HepG2 (cell line): ENCODE measurements at regions not wholly inside any gene's neighbourhood (a gene's known extent, or its start where the extent isn't known, plus 50 kb on each side); places are given as distances from the start of the nearest gene placed in this dataset.

Source experiments
- ATAC-seq: fragments of 200-7000 bp; cut with Tn5 transposase; 3 replicates; pipeline ENCODE4 v1.9.1; 2020; ENCODE audit warnings: mild to moderate bottlenecking, moderate library complexity
- BruUV-seq: library from RNA; stranded (reverse); fragments of 400-500 nt; replicated peaks from 2 replicates; lab custom pipeline; 2021; lab: Mats Ljungman, UMichigan
- CTCF ChIA-PET: fragments of 300-600 bp; formaldehyde crosslinking; extraction: SDS; loops from one replicate; lab custom pipeline; 2021; ENCODE audit warnings: low total read pairs, inconsistent platforms, low intra/inter-chr PET ratio; lab: Yijun Ruan, JAX
- POLR2A ChIA-PET: fragments of 350-600 bp; sonication (Branson Sonifier 250); formaldehyde crosslinking; loops from one replicate; lab custom pipeline; 2020; ENCODE audit warnings: antibody characterized with exemption, inconsistent platforms; lab: Yijun Ruan, JAX
- DNase-seq: peaks from one replicate; pipeline ENCODE4 v3.0.0-alpha.2; 2015; ENCODE audit warnings: low spot score
- FAIRE-seq: peaks from 3 replicates; lab custom pipeline; 2011; peaks lifted over from hg19 to GRCh38; lab: Jason Lieb, UNC
- H2AFZ ChIP-seq: one replicate; pipeline ENCODE4 v1.6.1; 2011; ENCODE audit warnings: low read length, inconsistent platforms
- H3K27ac ChIP-seq: fragments of 300-600 bp; 3 replicates; pipeline ENCODE4 v1.8.0; 2011; ENCODE audit warnings: mixed run types, mild to moderate bottlenecking, mixed read lengths, low read length, inconsistent platforms; ENCODE audit not compliant: insufficient read depth; ENCODE audit errors: extremely low read length
- H3K27me3 ChIP-seq, 2 experiments: fragments of 200-600 bp in 1 of 2; 2 replicates in 1 of 2; 3 replicates in 1 of 2; pipeline versions ENCODE4 v1.6.0 to v1.8.0; 2011; ENCODE audit warnings: low read length in 2 of 2, mild to moderate bottlenecking in 2 of 2, moderate library complexity in 2 of 2, inconsistent platforms in 1 of 2; ENCODE audit not compliant: insufficient read depth in 2 of 2, control insufficient read depth in 1 of 2
- H3K36me3 ChIP-seq, 2 experiments: fragments of 200-600 bp in 1 of 2; replicated peaks in 1 of 2; 2 replicates in 1 of 2; 3 replicates in 1 of 2; pipeline versions ENCODE4 v1.5.1 to v1.8.0; 2011; ENCODE audit warnings: low read length in 2 of 2, inconsistent platforms in 1 of 2; ENCODE audit not compliant: insufficient read depth in 2 of 2, control insufficient read depth in 1 of 2
- H3K4me1 ChIP-seq: 2 replicates; pipeline ENCODE4 v1.5.1; 2012; ENCODE audit warnings: low read length, inconsistent platforms; ENCODE audit not compliant: insufficient read depth
- H3K4me2 ChIP-seq: 2 replicates; pipeline ENCODE4 v1.6.0; 2011; ENCODE audit warnings: low read depth, low read length, inconsistent platforms
- H3K4me3 ChIP-seq, 3 experiments: fragments of 200-600 bp in 1 of 3; sonication (generic), shearing (Covaris generic) in 1 of 3; replicated peaks in 1 of 3; 2 replicates each; pipeline ENCODE4 v1.5.1; 2011 to 2016; ENCODE audit warnings: low read length in 3 of 3, inconsistent platforms in 2 of 3, low read depth in 2 of 3, mild to moderate bottlenecking in 2 of 3, control low read depth in 1 of 3, mixed read lengths in 1 of 3; ENCODE audit not compliant: insufficient read depth in 1 of 3
- H3K79me2 ChIP-seq: one replicate; pipeline ENCODE4 v1.6.1; 2011; ENCODE audit warnings: low read length, inconsistent platforms; ENCODE audit not compliant: insufficient read depth
- H3K9ac ChIP-seq: 2 replicates; pipeline ENCODE4 v1.6.0; 2011; ENCODE audit warnings: mild to moderate bottlenecking, low read depth, low read length, inconsistent platforms; ENCODE audit not compliant: insufficient read depth
- H3K9me3 ChIP-seq: 2 replicates; pipeline ENCODE4 v1.5.1; 2012; ENCODE audit warnings: mild to moderate bottlenecking, low read length
- H4K20me1 ChIP-seq: 2 replicates; pipeline ENCODE4 v1.6.0; 2011; ENCODE audit warnings: inconsistent platforms, mild to moderate bottlenecking, low read length, moderate library complexity; ENCODE audit not compliant: insufficient read depth
- CTCF ChIP-seq: sonication (generic); formaldehyde crosslinking; IDR thresholded peaks from 2 replicates; pipeline ENCODE4 v1.5.0; 2020; ENCODE audit warnings: mild to moderate bottlenecking, missing genetic modification reagents, moderate library complexity
- ELF3 ChIP-seq: IDR thresholded peaks from 2 replicates; pipeline ENCODE4 v1.6.1; 2016; ENCODE audit warnings: missing genetic modification reagents, missing compliant biosample characterization
- HNRNPUL1 ChIP-seq: fragments of 200-400 bp; formaldehyde crosslinking; IDR thresholded peaks from 2 replicates; pipeline ENCODE4 v1.6.1; 2017; ENCODE audit warnings: low read depth, mild to moderate bottlenecking, low read length, moderate library complexity
- HOXD1 ChIP-seq: sonication (generic); formaldehyde crosslinking; IDR thresholded peaks from 2 replicates; pipeline ENCODE4 v1.5.0; 2020; ENCODE audit warnings: missing genetic modification reagents
- PCBP1 ChIP-seq: fragments of 200-400 bp; formaldehyde crosslinking; IDR thresholded peaks from 2 replicates; pipeline ENCODE4 v1.6.1; 2017; ENCODE audit warnings: mild to moderate bottlenecking, low read depth, low read length, borderline replicate concordance
- PITX1 ChIP-seq: sonication (generic); formaldehyde crosslinking; IDR thresholded peaks from 2 replicates; pipeline ENCODE4 v1.5.1; 2020; ENCODE audit warnings: mild to moderate bottlenecking, missing genetic modification reagents
- RXRA ChIP-seq: sonication (generic); formaldehyde crosslinking; IDR thresholded peaks from 2 replicates; pipeline ENCODE4 v1.5.1; 2020; ENCODE audit warnings: missing genetic modification reagents
- SIN3B ChIP-seq: fragments of 150-350 bp; IDR thresholded peaks from 2 replicates; pipeline ENCODE4 v1.6.1; 2014; ENCODE audit warnings: low read length
- SNAPC2 ChIP-seq: sonication (generic); formaldehyde crosslinking; IDR thresholded peaks from 2 replicates; pipeline ENCODE4 v1.8.1; 2022; ENCODE audit warnings: mild to moderate bottlenecking, missing genetic modification reagents
- TGIF2 ChIP-seq: IDR thresholded peaks from 2 replicates; pipeline ENCODE4 v1.6.1; 2016; ENCODE audit warnings: control low read depth, missing compliant biosample characterization
- ZFP37 ChIP-seq: sonication (generic); formaldehyde crosslinking; IDR thresholded peaks from 2 replicates; pipeline ENCODE4 v1.4.0; 2020; ENCODE audit warnings: missing genetic modification reagents, borderline replicate concordance
- ZNF230 ChIP-seq: sonication (generic); formaldehyde crosslinking; IDR thresholded peaks from 2 replicates; pipeline ENCODE4 v1.4.0; 2020; ENCODE audit warnings: mild to moderate bottlenecking, missing genetic modification reagents
- ZNF33A ChIP-seq: sonication (generic); formaldehyde crosslinking; IDR thresholded peaks from 2 replicates; pipeline ENCODE4 v1.5.1; 2020; ENCODE audit warnings: missing genetic modification reagents, mild to moderate bottlenecking, moderate library complexity, borderline replicate concordance
- ZNF616 ChIP-seq: sonication (generic); formaldehyde crosslinking; IDR thresholded peaks from 2 replicates; pipeline ENCODE4 v1.5.0; 2020; ENCODE audit warnings: low read depth, mild to moderate bottlenecking, missing genetic modification reagents
- ZSCAN29 ChIP-seq: sonication (generic); formaldehyde crosslinking; conservative IDR thresholded peaks from 2 replicates; pipeline ENCODE4 v1.4.0; 2020; ENCODE audit warnings: mild to moderate bottlenecking, missing genetic modification reagents
- WGBS: methylation state at CpG from one replicate; pipeline ENCODE4 v1.1.6; 2017; ENCODE audit warnings: low lambda C conversion rate; 5-methylcytosine and 5-hydroxymethylcytosine counted together
- in situ Hi-C: cut with HindIII; loops from 2 replicates; pipeline ENCODE4 v1.10.0; 2017; ENCODE audit warnings: low pct_unique_long_range_greater_than_20kb; ENCODE audit not compliant: extremely low pct_ligation_motif_present
- intact Hi-C: fragments of 100-400 bp; cut with micrococcal nuclease; formaldehyde crosslinking; loops from one replicate; pipeline ENCODE4 v1.10.0; 2022; ENCODE audit not compliant: unreplicated experiment
- TF ChIP-seq, protein P1 (sequence below): sonication (generic); formaldehyde crosslinking; IDR thresholded peaks from 2 replicates; pipeline ENCODE4 v1.8.1; 2023; ENCODE audit warnings: missing genetic modification reagents, inconsistent platforms, borderline replicate concordance
- TF ChIP-seq, protein P2 (sequence below): IDR thresholded peaks from 2 replicates; pipeline ENCODE4 v1.6.1; 2016; ENCODE audit warnings: control low read depth

DNA sequence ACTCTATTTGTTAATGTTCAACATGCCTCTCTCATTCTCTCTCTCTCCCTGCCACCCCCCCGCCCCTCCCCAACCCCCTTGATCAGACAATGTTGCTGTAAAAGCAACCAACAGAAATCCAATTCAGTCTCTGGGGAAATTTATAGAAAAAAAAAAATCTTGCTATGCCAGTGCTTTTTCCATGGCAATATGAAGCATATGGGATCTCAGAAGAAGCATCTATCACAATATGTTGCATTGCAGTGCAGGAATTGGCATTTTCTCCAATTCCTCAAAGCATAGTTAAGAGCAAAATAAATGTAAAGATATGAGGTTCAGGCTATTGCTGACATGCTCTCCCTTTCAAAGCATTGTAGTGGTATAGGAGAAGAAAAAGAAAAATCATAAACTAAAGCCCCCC, 90.9 kb upstream of the LDB2 start (continued):
- no peak for TF ChIP-seq ELF3 (CRISPR knock-in tag)
- no peak for TF ChIP-seq ZNF33A (CRISPR knock-in tag)
- TF ChIP-seq RXRA (CRISPR knock-in tag) = no peak
- no peak for TF ChIP-seq SIN3B
- no peak for TF ChIP-seq ZSCAN29 (CRISPR knock-in tag)
- TF ChIP-seq SNAPC2 (CRISPR knock-in tag) = no peak
- no peak for TF ChIP-seq ZNF230 (CRISPR knock-in tag)
- TF ChIP-seq TGIF2 = no peak
- TF ChIP-seq HOXD1 (CRISPR knock-in tag) = no peak

DNA sequence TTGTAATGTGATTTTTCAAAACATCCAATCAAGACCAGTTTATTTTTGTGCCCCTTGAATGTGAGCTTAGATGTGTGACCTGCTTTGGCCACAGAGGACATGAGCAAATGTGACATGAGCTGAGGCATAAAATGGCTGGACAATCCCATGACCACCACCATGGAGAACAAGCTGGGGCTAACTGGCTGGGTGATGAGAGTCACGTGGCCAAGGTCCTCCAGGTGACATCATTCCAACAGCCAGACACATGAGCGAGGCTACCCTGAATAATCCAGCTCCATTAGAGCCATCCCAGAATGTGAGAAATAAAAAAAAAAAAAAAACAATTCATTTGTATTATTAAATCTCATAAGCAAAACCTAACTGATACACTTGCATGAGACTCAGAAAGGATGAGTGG, 90.4 kb upstream of the LDB2 start:
- H3K79me2 ChIP-seq = no peaks in the 10 kb centered on the region
- BruUV-seq = no TSS peak
- intact Hi-C loops (no loop called here), in situ Hi-C loops (no loop called here)
- H3K27ac ChIP-seq = no peak overlapping the region
- FAIRE-seq (no peak), DNase-seq (no peak), ATAC-seq (no peak)
- no peaks in the 10 kb centered on the region for H4K20me1 ChIP-seq
- H3K4me3 ChIP-seq = no peak overlapping the region
- 0% methylated on average over 2 of the region's 2 CpGs for WGBS
- no peak overlapping the region for H3K9ac ChIP-seq
- H3K4me1 ChIP-seq = no peaks in the 10 kb centered on the region
- TF ChIP-seq, protein P1, sequence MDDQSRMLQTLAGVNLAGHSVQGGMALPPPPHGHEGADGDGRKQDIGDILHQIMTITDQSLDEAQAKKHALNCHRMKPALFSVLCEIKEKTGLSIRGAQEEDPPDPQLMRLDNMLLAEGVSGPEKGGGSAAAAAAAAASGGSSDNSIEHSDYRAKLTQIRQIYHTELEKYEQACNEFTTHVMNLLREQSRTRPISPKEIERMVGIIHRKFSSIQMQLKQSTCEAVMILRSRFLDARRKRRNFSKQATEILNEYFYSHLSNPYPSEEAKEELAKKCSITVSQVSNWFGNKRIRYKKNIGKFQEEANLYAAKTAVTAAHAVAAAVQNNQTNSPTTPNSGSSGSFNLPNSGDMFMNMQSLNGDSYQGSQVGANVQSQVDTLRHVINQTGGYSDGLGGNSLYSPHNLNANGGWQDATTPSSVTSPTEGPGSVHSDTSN (CRISPR knock-in tag) = no peak
- TF ChIP-seq CTCF (CRISPR knock-in tag) (no peak), ZNF616 (CRISPR knock-in tag) (no peak), ZFP37 (CRISPR knock-in tag) (no peak), PCBP1 (no peak), HNRNPUL1 (no peak), PITX1 (CRISPR knock-in tag) (no peak)
- TF ChIP-seq, protein P2, sequence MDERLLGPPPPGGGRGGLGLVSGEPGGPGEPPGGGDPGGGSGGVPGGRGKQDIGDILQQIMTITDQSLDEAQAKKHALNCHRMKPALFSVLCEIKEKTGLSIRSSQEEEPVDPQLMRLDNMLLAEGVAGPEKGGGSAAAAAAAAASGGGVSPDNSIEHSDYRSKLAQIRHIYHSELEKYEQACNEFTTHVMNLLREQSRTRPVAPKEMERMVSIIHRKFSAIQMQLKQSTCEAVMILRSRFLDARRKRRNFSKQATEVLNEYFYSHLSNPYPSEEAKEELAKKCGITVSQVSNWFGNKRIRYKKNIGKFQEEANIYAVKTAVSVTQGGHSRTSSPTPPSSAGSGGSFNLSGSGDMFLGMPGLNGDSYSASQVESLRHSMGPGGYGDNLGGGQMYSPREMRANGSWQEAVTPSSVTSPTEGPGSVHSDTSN = no peak
- H3K36me3 ChIP-seq = no peaks in the 10 kb centered on the region
- no peaks in the 10 kb centered on the region for H3K27me3 ChIP-seq
- no peak overlapping the region for H2AFZ ChIP-seq
- POLR2A ChIA-PET = no interaction called here
- H3K9me3 ChIP-seq = no peaks in the 10 kb centered on the region
- H3K4me2 ChIP-seq = no peak overlapping the region
- CTCF ChIA-PET = no interaction called here
